ENCODE measurements at regions not wholly inside any gene's neighbourhood (a gene's known extent, or its start where the extent isn't known, plus 50 kb on each side); places are given as distances from the start of the nearest gene placed in this dataset.

DNA sequence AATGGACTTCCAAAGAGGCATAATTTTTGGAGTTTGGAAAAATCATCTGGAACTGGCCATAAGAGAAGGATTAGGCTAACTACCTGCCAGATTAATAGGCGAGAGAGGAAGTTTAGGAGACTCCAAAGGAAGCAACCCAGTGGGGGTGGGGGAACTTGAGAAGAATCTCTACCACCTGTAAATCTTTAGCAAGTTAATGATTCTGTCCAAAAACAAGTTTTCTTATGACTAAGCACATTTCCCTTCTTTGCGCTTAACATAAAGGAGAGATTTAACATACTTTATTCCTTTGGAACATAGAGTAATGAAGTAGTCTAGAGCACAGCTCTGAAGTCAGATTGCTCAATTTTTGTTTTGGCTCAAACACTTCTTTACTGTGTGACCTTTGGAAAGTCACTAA, 58.2 kb upstream of the PAPPA start:
- Mint-ChIP-seq H3K4me1 (ENCODE audit: low read depth) (no peaks in the 10 kb centered on the region), H3K36me3 (ENCODE audit: insufficient read depth) (no peaks in the 10 kb centered on the region), H3K27me3 (peaks cover 2% of the 10 kb centered on the region), H3K4me3 (ENCODE audit: low read depth) (no peak overlapping the region), H3K9me3 (ENCODE audit: low read depth) (no peaks in the 10 kb centered on the region), H3K27ac (no peak overlapping the region)
- no peak for DNase-seq (ENCODE audit: low spot score, unreplicated experiment)
- TF ChIP-seq, protein P1, sequence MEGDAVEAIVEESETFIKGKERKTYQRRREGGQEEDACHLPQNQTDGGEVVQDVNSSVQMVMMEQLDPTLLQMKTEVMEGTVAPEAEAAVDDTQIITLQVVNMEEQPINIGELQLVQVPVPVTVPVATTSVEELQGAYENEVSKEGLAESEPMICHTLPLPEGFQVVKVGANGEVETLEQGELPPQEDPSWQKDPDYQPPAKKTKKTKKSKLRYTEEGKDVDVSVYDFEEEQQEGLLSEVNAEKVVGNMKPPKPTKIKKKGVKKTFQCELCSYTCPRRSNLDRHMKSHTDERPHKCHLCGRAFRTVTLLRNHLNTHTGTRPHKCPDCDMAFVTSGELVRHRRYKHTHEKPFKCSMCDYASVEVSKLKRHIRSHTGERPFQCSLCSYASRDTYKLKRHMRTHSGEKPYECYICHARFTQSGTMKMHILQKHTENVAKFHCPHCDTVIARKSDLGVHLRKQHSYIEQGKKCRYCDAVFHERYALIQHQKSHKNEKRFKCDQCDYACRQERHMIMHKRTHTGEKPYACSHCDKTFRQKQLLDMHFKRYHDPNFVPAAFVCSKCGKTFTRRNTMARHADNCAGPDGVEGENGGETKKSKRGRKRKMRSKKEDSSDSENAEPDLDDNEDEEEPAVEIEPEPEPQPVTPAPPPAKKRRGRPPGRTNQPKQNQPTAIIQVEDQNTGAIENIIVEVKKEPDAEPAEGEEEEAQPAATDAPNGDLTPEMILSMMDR (IDR thresholded peaks at IDR 0.05; ENCODE audit: unreplicated experiment): no peak

DNA sequence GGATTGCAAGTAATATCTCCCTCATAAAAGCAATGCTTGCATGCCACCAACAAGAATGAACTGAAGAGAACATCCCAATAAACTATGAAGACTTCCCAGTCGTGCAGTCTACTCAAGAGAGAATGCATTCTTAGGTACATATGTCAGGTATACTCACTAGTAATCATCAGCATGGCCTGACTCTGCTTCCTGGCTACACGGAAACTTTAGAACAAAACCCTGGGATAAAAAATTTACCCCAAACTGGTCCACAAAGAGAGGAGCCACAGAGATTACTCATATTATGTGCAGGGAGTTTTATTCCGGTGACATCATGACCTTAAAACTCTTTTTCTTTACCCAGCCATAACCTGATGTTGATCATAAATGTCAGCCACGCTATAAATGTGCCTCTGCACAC, 57.5 kb upstream of the PAPPA start:
- peaks cover 2% of the 10 kb centered on the region for H3K27me3 Mint-ChIP-seq
- H3K4me3 Mint-ChIP-seq (ENCODE audit: low read depth): no peak overlapping the region
- no peak for DNase-seq (ENCODE audit: low spot score, unreplicated experiment)
- H3K9me3 Mint-ChIP-seq (ENCODE audit: low read depth): no peaks in the 10 kb centered on the region
- H3K36me3 Mint-ChIP-seq (ENCODE audit: insufficient read depth): no peaks in the 10 kb centered on the region
- no peak overlapping the region for H3K27ac Mint-ChIP-seq
- TF ChIP-seq, protein P1 (IDR thresholded peaks at IDR 0.05; ENCODE audit: unreplicated experiment): no peak
- no peaks in the 10 kb centered on the region for H3K4me1 Mint-ChIP-seq (ENCODE audit: low read depth)

DNA sequence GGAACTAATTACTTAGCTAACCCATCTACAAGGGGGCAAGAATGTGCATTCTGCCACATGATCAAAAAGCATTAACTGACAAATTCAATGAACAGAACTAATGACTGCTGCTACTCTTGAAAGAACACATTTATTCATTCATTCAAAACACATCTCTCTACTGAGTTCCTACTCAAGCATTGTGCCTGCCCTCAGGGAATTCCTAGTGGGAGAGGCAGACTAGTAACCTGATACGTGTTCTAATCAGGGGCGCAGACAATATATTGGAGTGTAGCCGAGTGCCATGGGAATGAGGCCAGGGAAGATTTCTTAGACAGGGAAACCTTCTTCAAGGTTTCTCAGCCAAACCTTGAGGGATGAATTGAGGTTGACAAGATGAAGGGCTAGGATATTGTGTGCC, 56.7 kb upstream of the PAPPA start:
- Mint-ChIP-seq H3K9me3 (ENCODE audit: low read depth) (no peaks in the 10 kb centered on the region), H3K4me1 (ENCODE audit: low read depth) (no peaks in the 10 kb centered on the region), H3K27ac (no peak overlapping the region), H3K36me3 (ENCODE audit: insufficient read depth) (no peaks in the 10 kb centered on the region), H3K4me3 (ENCODE audit: low read depth) (no peak overlapping the region), H3K27me3 (peaks cover 2% of the 10 kb centered on the region)
- TF ChIP-seq, protein P1 (IDR thresholded peaks at IDR 0.05; ENCODE audit: unreplicated experiment): no peak
- DNase-seq (ENCODE audit: low spot score, unreplicated experiment): no peak

DNA sequence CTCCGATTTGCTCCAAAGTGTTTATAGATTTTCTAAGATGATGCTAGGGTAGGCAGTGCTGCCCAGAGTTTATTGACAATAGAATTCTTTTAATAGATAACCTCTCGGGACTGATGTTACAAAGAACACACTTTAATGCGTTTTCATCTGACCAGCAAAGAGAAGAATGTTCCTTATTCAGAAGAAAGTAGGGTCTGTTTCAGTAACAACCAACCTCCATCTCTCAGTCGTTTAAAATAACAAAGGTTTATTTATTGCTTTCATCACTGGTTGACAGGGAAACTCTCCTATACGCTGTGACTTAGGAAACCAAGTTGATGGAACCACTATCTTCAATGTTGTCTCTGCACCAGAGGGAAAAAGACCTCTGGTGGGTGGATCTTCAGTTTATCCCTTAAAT, 55.1 kb upstream of the PAPPA start:
- peaks cover 2% of the 10 kb centered on the region for H3K27me3 Mint-ChIP-seq
- no peak overlapping the region for H3K27ac Mint-ChIP-seq
- no peaks in the 10 kb centered on the region for H3K9me3 Mint-ChIP-seq (ENCODE audit: low read depth)
- H3K4me3 Mint-ChIP-seq (ENCODE audit: low read depth): no peak overlapping the region
- TF ChIP-seq, protein P1 (IDR thresholded peaks at IDR 0.05; ENCODE audit: unreplicated experiment): no peak
- no peaks in the 10 kb centered on the region for H3K36me3 Mint-ChIP-seq (ENCODE audit: insufficient read depth)
- DNase-seq (ENCODE audit: low spot score, unreplicated experiment): no peak
- H3K4me1 Mint-ChIP-seq (ENCODE audit: low read depth): no peaks in the 10 kb centered on the region

DNA sequence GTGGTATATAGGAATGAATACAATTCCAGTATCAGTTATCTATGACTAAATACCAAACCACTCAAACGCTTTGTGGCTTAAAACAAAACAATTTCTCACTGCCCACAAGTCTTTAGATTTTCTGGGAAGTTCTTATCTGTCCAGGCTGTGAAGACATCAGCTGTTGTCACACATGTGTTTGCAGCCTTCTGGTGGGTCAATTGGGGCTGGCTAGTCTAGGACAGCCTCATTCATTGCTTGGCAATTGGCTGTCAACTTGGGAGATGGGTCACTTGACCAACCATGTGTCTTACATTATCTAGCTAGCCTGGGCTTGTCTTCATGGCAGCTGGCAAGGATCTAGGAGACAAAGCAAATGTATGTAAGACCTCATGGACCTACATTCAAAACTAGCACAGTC, 53.8 kb upstream of the PAPPA start:
- no peak overlapping the region for H3K27ac Mint-ChIP-seq
- H3K4me1 Mint-ChIP-seq (ENCODE audit: low read depth): no peaks in the 10 kb centered on the region
- H3K27me3 Mint-ChIP-seq: peaks cover 2% of the 10 kb centered on the region

More for the DNA sequence above, 53.8 kb upstream of the PAPPA start:
- TF ChIP-seq, protein P1 (IDR thresholded peaks at IDR 0.05; ENCODE audit: unreplicated experiment): no peak
- H3K36me3 Mint-ChIP-seq (ENCODE audit: insufficient read depth): no peaks in the 10 kb centered on the region
- no peaks in the 10 kb centered on the region for H3K9me3 Mint-ChIP-seq (ENCODE audit: low read depth)
- no peak overlapping the region for H3K4me3 Mint-ChIP-seq (ENCODE audit: low read depth)
- DNase-seq (ENCODE audit: low spot score, unreplicated experiment): no peak
